Activated CD8-positive, alpha-beta T cell treated with anti-CD3 and anti-CD28 coated beads for 36 hours (primary cell): ENCODE measurements at regions not wholly inside any gene's neighbourhood (a gene's known extent, or its start where the extent isn't known, plus 50 kb on each side); places are given as distances from the start of the nearest gene placed in this dataset.

Source experiments
- ATAC-seq: fragments of 200-7000 bp; cut with Tn5 transposase; one replicate; pipeline ENCODE4 v1.10.0; 2021; ENCODE audit warnings: mild to moderate bottlenecking, moderate library complexity
- CTCF ChIA-PET: fragments of 350-600 bp; sonication (Branson Sonifier 250); formaldehyde crosslinking; loops from one replicate; lab custom pipeline; 2021; ENCODE audit warnings: antibody characterized with exemption; lab: Charles Lee
- POLR2A ChIA-PET: fragments of 350-600 bp; sonication (Branson Sonifier 250); formaldehyde crosslinking; loops from one replicate; lab custom pipeline; 2021; ENCODE audit warnings: antibody characterized with exemption; lab: Charles Lee
- DNase-seq: peaks from one replicate; pipeline ENCODE4 v3.0.0-alpha.2; 2020
- H3K27ac Mint-ChIP-seq: one replicate; pipeline ENCODE4 v1.8.0; 2021; ENCODE audit warnings: mild to moderate bottlenecking, mixed read lengths
- H3K27me3 Mint-ChIP-seq: one replicate; pipeline ENCODE4 v1.8.0; 2021; ENCODE audit warnings: mixed read lengths
- H3K36me3 Mint-ChIP-seq: one replicate; pipeline ENCODE4 v1.8.0; 2021; ENCODE audit warnings: low read depth, mixed read lengths
- H3K4me1 Mint-ChIP-seq: one replicate; pipeline ENCODE4 v1.8.0; 2021; ENCODE audit warnings: low read depth, mixed read lengths
- H3K4me3 Mint-ChIP-seq: one replicate; pipeline ENCODE4 v1.8.0; 2021; ENCODE audit warnings: mild to moderate bottlenecking, moderate library complexity, mixed read lengths
- H3K9me3 Mint-ChIP-seq: one replicate; pipeline ENCODE4 v1.8.0; 2021; ENCODE audit warnings: mixed read lengths
- intact Hi-C: fragments of 100-400 bp; cut with micrococcal nuclease; formaldehyde crosslinking; loops from one replicate; pipeline ENCODE4 v1.10.0; 2022
- TF ChIP-seq, protein P1 (sequence below): fragments of 200-600 bp; IDR thresholded peaks from one replicate; pipeline ENCODE4 v1.8.0; 2022; ENCODE audit warnings: antibody characterized with exemption, mild to moderate bottlenecking

DNA sequence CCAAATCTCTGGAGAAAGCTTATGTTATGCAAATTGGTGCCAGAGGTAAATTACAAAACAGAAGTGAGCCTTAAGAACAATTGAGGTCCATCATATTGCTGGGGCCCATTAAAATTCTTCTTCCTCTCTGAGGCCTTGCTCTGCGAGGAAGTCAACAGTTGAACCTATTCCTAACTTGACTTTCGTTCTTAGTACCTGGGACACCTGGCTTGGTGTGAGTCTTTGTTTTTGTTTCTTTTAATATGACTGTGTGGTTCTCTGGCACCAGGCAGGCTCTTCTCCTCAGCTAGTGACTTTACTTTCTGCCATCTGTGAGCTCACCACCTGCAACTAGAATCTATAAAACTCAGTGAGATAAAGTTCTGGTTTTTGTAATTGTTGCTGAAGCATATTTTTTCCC, 120.4 kb downstream of the CBLN1 start:
- Mint-ChIP-seq H3K36me3 (no peaks in the 10 kb centered on the region), H3K9me3 (peaks cover 3% of the 10 kb centered on the region), H3K27ac (no peak overlapping the region), H3K27me3 (no peaks in the 10 kb centered on the region), H3K4me1 (no peaks in the 10 kb centered on the region), H3K4me3 (no peak overlapping the region)
- CTCF ChIA-PET: no interaction called here
- POLR2A ChIA-PET: no interaction called here
- no peak for ATAC-seq
- intact Hi-C loops: no loop called here
- TF ChIP-seq, protein P1, sequence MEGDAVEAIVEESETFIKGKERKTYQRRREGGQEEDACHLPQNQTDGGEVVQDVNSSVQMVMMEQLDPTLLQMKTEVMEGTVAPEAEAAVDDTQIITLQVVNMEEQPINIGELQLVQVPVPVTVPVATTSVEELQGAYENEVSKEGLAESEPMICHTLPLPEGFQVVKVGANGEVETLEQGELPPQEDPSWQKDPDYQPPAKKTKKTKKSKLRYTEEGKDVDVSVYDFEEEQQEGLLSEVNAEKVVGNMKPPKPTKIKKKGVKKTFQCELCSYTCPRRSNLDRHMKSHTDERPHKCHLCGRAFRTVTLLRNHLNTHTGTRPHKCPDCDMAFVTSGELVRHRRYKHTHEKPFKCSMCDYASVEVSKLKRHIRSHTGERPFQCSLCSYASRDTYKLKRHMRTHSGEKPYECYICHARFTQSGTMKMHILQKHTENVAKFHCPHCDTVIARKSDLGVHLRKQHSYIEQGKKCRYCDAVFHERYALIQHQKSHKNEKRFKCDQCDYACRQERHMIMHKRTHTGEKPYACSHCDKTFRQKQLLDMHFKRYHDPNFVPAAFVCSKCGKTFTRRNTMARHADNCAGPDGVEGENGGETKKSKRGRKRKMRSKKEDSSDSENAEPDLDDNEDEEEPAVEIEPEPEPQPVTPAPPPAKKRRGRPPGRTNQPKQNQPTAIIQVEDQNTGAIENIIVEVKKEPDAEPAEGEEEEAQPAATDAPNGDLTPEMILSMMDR: no peak
- no peak for DNase-seq

DNA sequence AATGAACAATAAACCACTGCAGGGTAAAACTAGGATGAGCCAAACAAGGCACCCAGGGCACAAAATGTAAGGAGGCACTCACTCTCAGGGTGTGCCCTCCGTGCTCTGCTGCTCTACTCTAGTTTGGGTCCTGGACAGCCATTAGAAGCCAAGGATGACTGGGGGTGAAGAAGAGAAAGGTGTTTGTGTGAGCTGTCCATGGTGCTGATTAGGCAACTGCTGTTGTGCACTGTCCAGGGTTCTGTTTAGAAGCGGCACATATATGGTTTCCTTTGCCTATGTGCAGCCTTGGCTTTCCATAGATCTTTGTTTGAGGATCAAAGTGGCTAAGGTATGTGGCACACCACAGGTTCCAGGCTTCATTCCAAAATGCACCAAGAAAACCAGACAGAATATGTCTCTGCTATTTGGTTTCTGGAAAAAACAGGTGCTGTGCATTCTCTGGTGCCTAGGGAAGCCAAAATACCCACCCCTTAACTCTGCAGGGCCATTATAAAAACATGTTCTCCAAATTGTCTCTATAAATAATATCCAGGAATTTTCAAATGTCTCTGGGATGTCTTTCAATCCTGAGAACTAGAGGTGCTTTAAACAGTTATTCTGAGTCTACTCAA, 123.5 kb downstream of the CBLN1 start:
- Mint-ChIP-seq H3K27me3 (no peaks in the 10 kb centered on the region), H3K4me1 (no peaks in the 10 kb centered on the region), H3K27ac (no peak overlapping the region), H3K9me3 (peaks cover 9% of the 10 kb centered on the region), H3K4me3 (no peak overlapping the region), H3K36me3 (no peaks in the 10 kb centered on the region)
- ChIA-PET POLR2A (no interaction called here), CTCF (no interaction called here)
- DNase-seq (peak; percentile 8), ATAC-seq (no peak)
- TF ChIP-seq, protein P1: no peak
- intact Hi-C loops: no loop called here

DNA sequence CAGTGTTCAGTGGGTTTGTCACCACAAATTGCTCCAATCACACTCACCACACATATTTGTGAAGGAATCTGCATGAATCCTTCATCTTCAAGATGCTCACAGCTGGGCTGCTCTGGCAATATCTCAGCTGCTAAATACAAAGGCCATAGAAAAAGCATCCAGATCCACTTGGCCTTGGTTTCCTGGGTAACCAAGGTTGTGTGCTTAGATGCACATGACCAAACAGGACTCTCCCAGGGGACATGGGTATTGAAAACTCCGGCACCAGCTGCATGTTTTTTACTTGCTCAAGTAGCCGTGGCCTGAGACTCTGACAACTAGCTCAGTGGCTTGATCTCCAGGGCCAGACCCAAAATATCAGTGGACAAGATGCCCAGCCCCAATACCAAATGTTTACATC, 131.3 kb downstream of the CBLN1 start:
- no peak for DNase-seq
- TF ChIP-seq, protein P1: no peak
- no peak for ATAC-seq
- Mint-ChIP-seq H3K9me3 (peaks cover 15% of the 10 kb centered on the region), H3K36me3 (no peaks in the 10 kb centered on the region), H3K4me3 (no peak overlapping the region), H3K27ac (no peak overlapping the region), H3K4me1 (no peaks in the 10 kb centered on the region), H3K27me3 (no peaks in the 10 kb centered on the region)
- ChIA-PET POLR2A (no interaction called here), CTCF (no interaction called here)
- intact Hi-C loops: no loop called here

GRCh38 chr16:49148410-49148809, 133.2 kb downstream of the CBLN1 start:
- TF ChIP-seq, protein P1: no peak
- ATAC-seq: no peak
- ChIA-PET CTCF (no interaction called here), POLR2A (no interaction called here)
- H3K4me3 Mint-ChIP-seq: no peak overlapping the region
- intact Hi-C loops: no loop called here
- H3K27me3 Mint-ChIP-seq: no peaks in the 10 kb centered on the region
- no peak overlapping the region for H3K27ac Mint-ChIP-seq
- H3K36me3 Mint-ChIP-seq: no peaks in the 10 kb centered on the region
- H3K9me3 Mint-ChIP-seq: peaks cover 9% of the 10 kb centered on the region
- no peak for DNase-seq
- H3K4me1 Mint-ChIP-seq: no peaks in the 10 kb centered on the region

DNA sequence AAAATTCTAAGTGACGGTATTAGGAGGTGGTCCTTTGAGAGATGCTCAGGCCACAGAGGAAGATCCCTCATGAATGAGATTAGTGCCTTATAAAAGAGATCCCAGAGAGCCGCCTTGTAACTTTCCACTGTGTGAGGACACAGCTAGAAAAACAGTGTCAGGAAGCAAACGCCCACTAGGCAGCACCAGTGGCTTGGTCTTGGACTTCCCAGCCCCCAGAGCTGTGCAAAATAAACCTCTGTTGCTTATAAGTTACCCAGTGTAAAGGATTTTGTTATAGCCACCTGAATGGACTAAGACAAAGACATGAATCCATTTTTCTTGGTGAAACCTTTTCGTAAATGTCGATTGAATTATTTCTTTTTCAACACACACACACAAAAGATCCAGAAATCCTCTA, 141.0 kb downstream of the CBLN1 start:
- CTCF ChIA-PET: no interaction called here

More for the DNA sequence above, 141.0 kb downstream of the CBLN1 start:
- Mint-ChIP-seq H3K27me3 (no peaks in the 10 kb centered on the region), H3K4me3 (no peak overlapping the region), H3K27ac (no peak overlapping the region), H3K9me3 (peaks cover 8% of the 10 kb centered on the region), H3K4me1 (no peaks in the 10 kb centered on the region), H3K36me3 (no peaks in the 10 kb centered on the region)
- intact Hi-C loops: no loop called here
- POLR2A ChIA-PET: no interaction called here
- ATAC-seq: no peak
- no peak for DNase-seq
- TF ChIP-seq, protein P1: no peak
